GM10266 (cell line): ENCODE measurements at regions not wholly inside any gene's neighbourhood (a gene's known extent, or its start where the extent isn't known, plus 50 kb on each side); places are given as distances from the start of the nearest gene placed in this dataset.

Experiments
- DNase-seq: peaks from one replicate; pipeline ENCODE4 v3.0.0; 2012; ENCODE audit errors: extremely low spot score
- TF ChIP-seq, protein P1 (sequence below): IDR thresholded peaks from 2 replicates; pipeline ENCODE4 v1.5.1; 2012; ENCODE audit warnings: mild to moderate bottlenecking, low read depth; ENCODE audit not compliant: control insufficient read depth, insufficient read depth; ENCODE audit errors: missing control alignments

DNA sequence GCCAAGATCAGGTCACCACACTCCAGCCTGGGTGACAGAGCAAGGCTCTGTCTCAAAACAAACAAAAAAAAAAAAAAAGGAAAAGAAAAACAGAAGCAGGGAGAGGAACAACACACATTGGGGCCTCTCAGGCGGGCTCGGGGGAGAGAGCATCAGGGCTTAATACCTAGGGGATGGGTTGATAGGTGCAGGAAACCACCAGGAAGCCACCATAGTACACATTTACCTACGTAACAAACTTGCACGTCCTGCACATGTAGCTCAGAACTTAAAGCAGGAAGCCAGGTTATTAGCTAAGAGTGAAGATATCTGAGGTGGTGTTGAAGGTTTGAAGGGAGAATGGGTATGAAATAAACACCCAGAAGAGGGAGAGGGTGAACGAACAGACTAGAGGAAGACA is 81.0 kb upstream of the PMAIP1 start:
- DNase-seq: no peak
- TF ChIP-seq, protein P1, sequence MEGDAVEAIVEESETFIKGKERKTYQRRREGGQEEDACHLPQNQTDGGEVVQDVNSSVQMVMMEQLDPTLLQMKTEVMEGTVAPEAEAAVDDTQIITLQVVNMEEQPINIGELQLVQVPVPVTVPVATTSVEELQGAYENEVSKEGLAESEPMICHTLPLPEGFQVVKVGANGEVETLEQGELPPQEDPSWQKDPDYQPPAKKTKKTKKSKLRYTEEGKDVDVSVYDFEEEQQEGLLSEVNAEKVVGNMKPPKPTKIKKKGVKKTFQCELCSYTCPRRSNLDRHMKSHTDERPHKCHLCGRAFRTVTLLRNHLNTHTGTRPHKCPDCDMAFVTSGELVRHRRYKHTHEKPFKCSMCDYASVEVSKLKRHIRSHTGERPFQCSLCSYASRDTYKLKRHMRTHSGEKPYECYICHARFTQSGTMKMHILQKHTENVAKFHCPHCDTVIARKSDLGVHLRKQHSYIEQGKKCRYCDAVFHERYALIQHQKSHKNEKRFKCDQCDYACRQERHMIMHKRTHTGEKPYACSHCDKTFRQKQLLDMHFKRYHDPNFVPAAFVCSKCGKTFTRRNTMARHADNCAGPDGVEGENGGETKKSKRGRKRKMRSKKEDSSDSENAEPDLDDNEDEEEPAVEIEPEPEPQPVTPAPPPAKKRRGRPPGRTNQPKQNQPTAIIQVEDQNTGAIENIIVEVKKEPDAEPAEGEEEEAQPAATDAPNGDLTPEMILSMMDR: no peak

DNA sequence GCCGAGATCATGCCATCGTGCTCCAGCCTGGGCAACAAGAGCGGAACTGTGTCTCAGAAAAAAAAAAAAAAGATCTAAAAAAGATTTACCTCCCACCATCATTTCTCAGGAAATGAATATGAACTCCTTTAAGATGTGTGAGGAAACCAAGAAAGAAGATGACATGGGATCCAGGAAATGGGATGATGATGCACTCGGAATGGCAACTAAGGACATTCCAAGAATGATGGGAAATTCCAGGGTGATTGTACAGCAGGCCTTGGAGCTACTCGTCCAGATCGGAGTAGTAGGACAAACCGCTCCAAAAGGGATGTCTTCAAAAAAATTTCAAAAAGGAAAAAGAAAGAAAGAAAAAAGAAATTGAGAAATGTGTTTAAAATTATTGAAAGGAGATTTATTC is 84.9 kb upstream of the PMAIP1 start:
- no peak for DNase-seq
- TF ChIP-seq, protein P1: no peak

GRCh38 chr18:59813942-59814341 is 85.9 kb upstream of the PMAIP1 start:
- DNase-seq: no peak
- TF ChIP-seq, protein P1: no peak

GRCh38 chr18:59810735-59811520 is 88.9 kb upstream of the PMAIP1 start:
- TF ChIP-seq, protein P1: no peak

GRCh38 chr18:59810183-59810582 is 89.6 kb upstream of the PMAIP1 start:
- TF ChIP-seq, protein P1: no peak
- DNase-seq: no peak

More at GRCh38 chr18:59810735-59811520, 88.9 kb upstream of the PMAIP1 start:
- DNase-seq: no peak

DNA sequence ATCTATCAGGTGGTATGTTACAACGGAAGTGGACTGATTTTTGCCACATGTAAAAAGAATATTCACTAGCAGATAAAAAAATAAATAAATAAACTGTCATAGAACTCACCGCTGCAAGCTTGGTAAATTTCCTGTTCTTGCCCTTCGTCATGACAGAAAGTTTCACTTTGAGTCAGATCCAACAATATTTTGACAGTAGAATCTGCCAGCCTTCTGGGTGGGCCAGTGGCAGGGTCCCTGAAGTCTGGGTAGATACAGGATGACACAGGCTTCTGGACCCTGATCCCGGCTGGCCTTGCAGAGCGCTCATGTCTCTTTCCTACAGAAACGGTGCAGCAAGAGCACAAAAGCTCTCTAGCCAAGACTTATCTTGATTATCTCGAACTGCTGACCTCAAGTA is 97.8 kb upstream of the PMAIP1 start:
- TF ChIP-seq, protein P1: no peak
- DNase-seq: no peak

DNA sequence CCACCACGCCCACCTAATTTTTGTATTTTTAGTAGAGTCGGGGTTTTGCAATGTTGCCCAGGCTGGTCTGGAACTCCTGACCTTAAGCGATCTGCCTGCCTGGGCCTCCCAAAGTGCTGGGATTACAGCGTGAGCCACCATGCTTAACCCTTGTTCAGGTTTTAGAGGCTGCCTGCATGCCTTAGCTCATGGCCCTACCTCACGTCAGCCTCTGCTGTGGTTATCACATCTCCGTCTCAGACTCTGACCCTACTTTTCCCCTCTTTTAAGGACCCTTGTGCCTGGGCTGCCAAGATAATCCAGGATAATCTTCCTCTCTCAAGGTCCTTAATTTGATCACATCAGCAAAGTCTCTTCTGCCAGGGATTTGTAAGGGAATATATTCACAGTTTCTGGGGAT is 98.2 kb upstream of the PMAIP1 start:
- no peak for DNase-seq
- TF ChIP-seq, protein P1: no peak
